ENCODE measurements at regions not wholly inside any gene's neighbourhood (a gene's known extent, or its start where the extent isn't known, plus 50 kb on each side); places are given as distances from the start of the nearest gene placed in this dataset.

- no peak for DNase-seq
- no peak for ATAC-seq
- CTCF ChIA-PET = no interaction called here
- H3K4me1 Mint-ChIP-seq = peaks cover 9% of the 10 kb centered on the region
- no peaks in the 10 kb centered on the region for H3K36me3 Mint-ChIP-seq
- peaks cover 8% of the 10 kb centered on the region for H3K27me3 Mint-ChIP-seq
- no peak overlapping the region for H3K27ac Mint-ChIP-seq
- H3K4me3 Mint-ChIP-seq = no peak overlapping the region
- H3K9me3 Mint-ChIP-seq (ENCODE audit: low read depth) = no peaks in the 10 kb centered on the region
These were observed 104.1 kb downstream of the SIK1 start for GRCh38 chr21:43322805-43323204.

- Mint-ChIP-seq H3K4me3 (no peak overlapping the region), H3K36me3 (no peaks in the 10 kb centered on the region), H3K4me1 (peaks cover 9% of the 10 kb centered on the region), H3K27ac (no peak overlapping the region), H3K9me3 (ENCODE audit: low read depth) (no peaks in the 10 kb centered on the region), H3K27me3 (peaks cover 8% of the 10 kb centered on the region)
- CTCF ChIA-PET = interaction anchor here (1.5 kb wide), 1 partner anchor 324 kb away, joined by 3 read pairs; no protein-coding TSS in a partner anchor
- ATAC-seq = no peak
- no peak for DNase-seq
These were observed 104.6 kb downstream of the SIK1 start for GRCh38 chr21:43322311-43322710.

- Mint-ChIP-seq H3K27ac (no peak overlapping the region), H3K27me3 (peaks cover 11% of the 10 kb centered on the region), H3K36me3 (peaks cover 1% of the 10 kb centered on the region), H3K4me3 (no peak overlapping the region), H3K9me3 (ENCODE audit: low read depth) (no peaks in the 10 kb centered on the region), H3K4me1 (peaks cover 9% of the 10 kb centered on the region)
- DNase-seq = no peak
- CTCF ChIA-PET = interaction anchor here (1.5 kb wide), 1 partner anchor 324 kb away, joined by 3 read pairs; no protein-coding TSS in a partner anchor
- ATAC-seq = no peak
These were observed 105.3 kb downstream of the SIK1 start for GRCh38 chr21:43321611-43322010.

GRCh38 chr21:43321111-43321510 lies 105.8 kb downstream of the SIK1 start:
- no peak for DNase-seq
- H3K9me3 Mint-ChIP-seq (ENCODE audit: low read depth) = no peaks in the 10 kb centered on the region
- no peak overlapping the region for H3K4me3 Mint-ChIP-seq
- peaks cover 9% of the 10 kb centered on the region for H3K27me3 Mint-ChIP-seq
- H3K4me1 Mint-ChIP-seq = peaks cover 6% of the 10 kb centered on the region
- no peak for ATAC-seq
- H3K36me3 Mint-ChIP-seq = peaks cover 1% of the 10 kb centered on the region
- CTCF ChIA-PET = interaction anchor here (0.7 to 1.5 kb wide), 2 partner anchors 11 to 325 kb away, joined by 3 read pairs; no protein-coding TSS in a partner anchor
- no peak overlapping the region for H3K27ac Mint-ChIP-seq

GRCh38 chr21:43320526-43320925 lies 106.4 kb downstream of the SIK1 start:
- H3K4me1 Mint-ChIP-seq = peaks cover 9% of the 10 kb centered on the region
- CTCF ChIA-PET = interaction anchor here (0.7 kb wide), 1 partner anchor 10 kb away, joined by 3 read pairs; no protein-coding TSS in a partner anchor
- DNase-seq = no peak
- H3K27me3 Mint-ChIP-seq = peaks cover 8% of the 10 kb centered on the region
- no peak overlapping the region for H3K27ac Mint-ChIP-seq
- ATAC-seq = no peak
- no peaks in the 10 kb centered on the region for H3K9me3 Mint-ChIP-seq (ENCODE audit: low read depth)
- peaks cover 1% of the 10 kb centered on the region for H3K36me3 Mint-ChIP-seq
- H3K4me3 Mint-ChIP-seq = no peak overlapping the region

- peaks cover 1% of the 10 kb centered on the region for H3K36me3 Mint-ChIP-seq
- ATAC-seq = no peak
These were observed 107.8 kb downstream of the SIK1 start for GRCh38 chr21:43318841-43319781.

GRCh38 chr21:43318368-43318767 lies 108.6 kb downstream of the SIK1 start:
- Mint-ChIP-seq H3K27ac (no peak overlapping the region), H3K4me1 (peaks cover 22% of the 10 kb centered on the region), H3K9me3 (ENCODE audit: low read depth) (no peaks in the 10 kb centered on the region), H3K4me3 (no peak overlapping the region), H3K27me3 (peaks cover 13% of the 10 kb centered on the region), H3K36me3 (peaks cover 1% of the 10 kb centered on the region)
- CTCF ChIA-PET = no interaction called here
- no peak for DNase-seq
- no peak for ATAC-seq

More at GRCh38 chr21:43318841-43319781, 107.8 kb downstream of the SIK1 start:
- peaks cover 16% of the 10 kb centered on the region for H3K4me1 Mint-ChIP-seq
- H3K27ac Mint-ChIP-seq = no peak overlapping the region
- DNase-seq = no peak
- CTCF ChIA-PET = no interaction called here
- peaks cover 13% of the 10 kb centered on the region for H3K27me3 Mint-ChIP-seq
- H3K4me3 Mint-ChIP-seq = no peak overlapping the region
- H3K9me3 Mint-ChIP-seq (ENCODE audit: low read depth) = no peaks in the 10 kb centered on the region

- H3K36me3 Mint-ChIP-seq = peaks cover 1% of the 10 kb centered on the region
- H3K4me1 Mint-ChIP-seq = peaks cover 26% of the 10 kb centered on the region
- H3K4me3 Mint-ChIP-seq = no peak overlapping the region
- CTCF ChIA-PET = no interaction called here
- no peaks in the 10 kb centered on the region for H3K9me3 Mint-ChIP-seq (ENCODE audit: low read depth)
- H3K27ac Mint-ChIP-seq = no peak overlapping the region
- no peak for DNase-seq
- H3K27me3 Mint-ChIP-seq = peaks cover 13% of the 10 kb centered on the region
- no peak for ATAC-seq
These were observed 109.0 kb downstream of the SIK1 start for GRCh38 chr21:43317959-43318358.

- H3K27ac Mint-ChIP-seq = no peak overlapping the region
- CTCF ChIA-PET = no interaction called here
These were observed 109.6 kb downstream of the SIK1 start for GRCh38 chr21:43317254-43317748.

GRCh38 chr21:43316156-43316845 lies 110.6 kb downstream of the SIK1 start:
- Mint-ChIP-seq H3K27me3 (peaks cover 8% of the 10 kb centered on the region), H3K4me1 (peaks cover 43% of the 10 kb centered on the region), H3K4me3 (no peak overlapping the region), H3K9me3 (ENCODE audit: low read depth) (no peaks in the 10 kb centered on the region), H3K27ac (no peak overlapping the region), H3K36me3 (peaks cover 1% of the 10 kb centered on the region)
- DNase-seq = no peak
- CTCF ChIA-PET = interaction anchor here (1.4 kb wide), 1 partner anchor 9 kb away, joined by 11 read pairs; no protein-coding TSS in a partner anchor
- ATAC-seq = no peak

More at GRCh38 chr21:43317254-43317748, 109.6 kb downstream of the SIK1 start:
- peaks cover 33% of the 10 kb centered on the region for H3K4me1 Mint-ChIP-seq
- no peak overlapping the region for H3K4me3 Mint-ChIP-seq
- no peak for ATAC-seq
- no peaks in the 10 kb centered on the region for H3K9me3 Mint-ChIP-seq (ENCODE audit: low read depth)
- H3K27me3 Mint-ChIP-seq = peaks cover 8% of the 10 kb centered on the region
- H3K36me3 Mint-ChIP-seq = peaks cover 1% of the 10 kb centered on the region
- DNase-seq = no peak

- H3K9me3 Mint-ChIP-seq (ENCODE audit: low read depth) = no peaks in the 10 kb centered on the region
- CTCF ChIA-PET = interaction anchor here (0.7 to 1.4 kb wide), 5 partner anchors 10 to 330 kb away, joined by 3 to 11 read pairs (median 4); no protein-coding TSS in a partner anchor
- peaks cover 8% of the 10 kb centered on the region for H3K27me3 Mint-ChIP-seq
- peak overlapping the region; percentile 74 for H3K27ac Mint-ChIP-seq
- peak overlapping the region; percentile 33 for H3K4me3 Mint-ChIP-seq
- ATAC-seq = peak; percentile 60
- H3K4me1 Mint-ChIP-seq = peaks cover 49% of the 10 kb centered on the region
- peaks cover 1% of the 10 kb centered on the region for H3K36me3 Mint-ChIP-seq
- peak; percentile 64 for DNase-seq
These were observed 111.4 kb downstream of the SIK1 start for GRCh38 chr21:43315244-43316137.

- Mint-ChIP-seq H3K4me1 (peaks cover 49% of the 10 kb centered on the region), H3K27me3 (peaks cover 8% of the 10 kb centered on the region), H3K4me3 (no peak overlapping the region), H3K36me3 (peaks cover 1% of the 10 kb centered on the region), H3K9me3 (ENCODE audit: low read depth) (no peaks in the 10 kb centered on the region), H3K27ac (peak overlapping the region; percentile 63)
- CTCF ChIA-PET = no interaction called here
- no peak for ATAC-seq
- no peak for DNase-seq
These were observed 113.0 kb downstream of the SIK1 start for GRCh38 chr21:43313939-43314405.
